WTC11 (cell line): ENCODE measurements at regions not wholly inside any gene's neighbourhood (a gene's known extent, or its start where the extent isn't known, plus 50 kb on each side); places are given as distances from the start of the nearest gene placed in this dataset.

Source experiments
- ATAC-seq: fragments of 200-7000 bp; cut with Tn5 transposase; 2 replicates; pipeline ENCODE4 v1.10.0; 2021; ENCODE audit warnings: mild to moderate bottlenecking, moderate library complexity
- CTCF ChIA-PET: fragments of 300-600 bp; sonication (Branson Sonifier 250); formaldehyde crosslinking; loops from one replicate; lab custom pipeline; 2021; ENCODE audit warnings: antibody characterized with exemption; lab: Charles Lee
- POLR2A ChIA-PET: fragments of 350-600 bp; sonication (Branson Sonifier 250); formaldehyde crosslinking; loops from one replicate; lab custom pipeline; 2021; ENCODE audit warnings: antibody characterized with exemption; lab: Charles Lee
- DNase-seq: peaks from one replicate; pipeline ENCODE4 v3.0.0; 2021; ENCODE audit warnings: low spot score
- H3K27ac Mint-ChIP-seq: 2 replicates; pipeline ENCODE4 v1.8.0; 2021; ENCODE audit warnings: mixed read lengths
- H3K27me3 Mint-ChIP-seq: 2 replicates; pipeline ENCODE4 v1.8.0; 2021; ENCODE audit warnings: low read depth, mild to moderate bottlenecking, moderate library complexity, mixed read lengths
- H3K36me3 Mint-ChIP-seq: 2 replicates; pipeline ENCODE4 v1.8.0; 2021; ENCODE audit warnings: mixed read lengths
- H3K4me1 Mint-ChIP-seq: 2 replicates; pipeline ENCODE4 v1.8.0; 2022; ENCODE audit warnings: mixed read lengths
- H3K4me3 Mint-ChIP-seq: 2 replicates; pipeline ENCODE4 v1.8.0; 2021; ENCODE audit warnings: mild to moderate bottlenecking, moderate library complexity, mixed read lengths
- H3K9me3 Mint-ChIP-seq: 2 replicates; pipeline ENCODE4 v1.8.0; 2021; ENCODE audit warnings: mixed read lengths
- CREM ChIP-seq: sonication (generic); formaldehyde crosslinking; IDR thresholded peaks from 2 replicates; pipeline ENCODE4 v1.8.1; 2022; ENCODE audit warnings: mild to moderate bottlenecking, missing genetic modification reagents, moderate library complexity
- FOXP1 ChIP-seq: sonication (generic); formaldehyde crosslinking; IDR thresholded peaks from 2 replicates; pipeline ENCODE4 v1.8.0; 2022; ENCODE audit warnings: missing genetic modification reagents, mild to moderate bottlenecking, moderate library complexity, borderline replicate concordance
- GABPB1 ChIP-seq: sonication (generic); formaldehyde crosslinking; IDR thresholded peaks from 2 replicates; pipeline ENCODE4 v1.8.1; 2023; ENCODE audit warnings: mild to moderate bottlenecking, missing genetic modification reagents
- JUN ChIP-seq: sonication (generic); formaldehyde crosslinking; IDR thresholded peaks from 2 replicates; pipeline ENCODE4 v1.8.0; 2023; ENCODE audit warnings: mild to moderate bottlenecking, missing genetic modification reagents
- KAT7 ChIP-seq: sonication (generic); formaldehyde crosslinking; IDR thresholded peaks from 2 replicates; pipeline ENCODE4 v1.8.1; 2023; ENCODE audit warnings: missing genetic modification reagents, mild to moderate bottlenecking, borderline replicate concordance
- MXD4 ChIP-seq: fragments of 250-450 bp; sonication (Bioruptor Pico); IDR thresholded peaks from 2 replicates; pipeline ENCODE4 v1.8.0; 2021; ENCODE audit warnings: mild to moderate bottlenecking, moderate library complexity, borderline replicate concordance
- MYBL2 ChIP-seq: sonication (generic); formaldehyde crosslinking; IDR thresholded peaks from 2 replicates; pipeline ENCODE4 v1.8.1; 2023; ENCODE audit warnings: mild to moderate bottlenecking, moderate library complexity, missing genetic modification reagents
- SMAD4 ChIP-seq: sonication (generic); formaldehyde crosslinking; IDR thresholded peaks from 2 replicates; pipeline ENCODE4 v1.8.0; 2022; ENCODE audit warnings: mild to moderate bottlenecking, missing genetic modification reagents
- TF ChIP-seq, protein P1 (sequence below): fragments of 250-450 bp; sonication (Bioruptor Pico); IDR thresholded peaks from 2 replicates; pipeline ENCODE4 v1.9.0; 2021; ENCODE audit warnings: mild to moderate bottlenecking
- TF ChIP-seq, protein P2 (sequence below): sonication (generic); formaldehyde crosslinking; IDR thresholded peaks from 2 replicates; pipeline ENCODE4 v1.8.1; 2022; ENCODE audit warnings: missing genetic modification reagents, borderline replicate concordance
- TF ChIP-seq, protein P3 (sequence below): sonication (generic); formaldehyde crosslinking; IDR thresholded peaks from 2 replicates; pipeline ENCODE4 v1.8.1; 2022; ENCODE audit warnings: low read depth, mild to moderate bottlenecking, moderate library complexity, missing genetic modification reagents, borderline replicate concordance
- TF ChIP-seq, protein P4 (sequence below): fragments of 250-450 bp; sonication (Bioruptor Pico); IDR thresholded peaks from 2 replicates; pipeline ENCODE4 v1.9.0; 2021; ENCODE audit warnings: moderate library complexity, mild to moderate bottlenecking, inconsistent platforms, borderline replicate concordance
- TF ChIP-seq, protein P5 (sequence below): sonication (generic); formaldehyde crosslinking; IDR thresholded peaks from 2 replicates; pipeline ENCODE4 v1.8.0; 2022; ENCODE audit warnings: mild to moderate bottlenecking, missing genetic modification reagents
- TF ChIP-seq, protein P6 (sequence below): fragments of 250-450 bp; sonication (Bioruptor Pico); conservative IDR thresholded peaks from 2 replicates; pipeline ENCODE4 v1.9.0; 2021; ENCODE audit warnings: mild to moderate bottlenecking
- TF ChIP-seq, protein P7 (sequence below): fragments of 200-600 bp; IDR thresholded peaks from 2 replicates; pipeline ENCODE4 v1.8.0; 2022; ENCODE audit warnings: antibody characterized with exemption
- TF ChIP-seq, protein P8 (sequence below): sonication (generic); formaldehyde crosslinking; IDR thresholded peaks from 2 replicates; pipeline ENCODE4 v1.8.1; 2023; ENCODE audit warnings: mild to moderate bottlenecking, moderate library complexity, missing genetic modification reagents
- TF ChIP-seq, protein P9 (sequence below): sonication (generic); formaldehyde crosslinking; IDR thresholded peaks from 2 replicates; pipeline ENCODE4 v1.8.1; 2022; ENCODE audit warnings: low read depth, missing genetic modification reagents, borderline replicate concordance

DNA sequence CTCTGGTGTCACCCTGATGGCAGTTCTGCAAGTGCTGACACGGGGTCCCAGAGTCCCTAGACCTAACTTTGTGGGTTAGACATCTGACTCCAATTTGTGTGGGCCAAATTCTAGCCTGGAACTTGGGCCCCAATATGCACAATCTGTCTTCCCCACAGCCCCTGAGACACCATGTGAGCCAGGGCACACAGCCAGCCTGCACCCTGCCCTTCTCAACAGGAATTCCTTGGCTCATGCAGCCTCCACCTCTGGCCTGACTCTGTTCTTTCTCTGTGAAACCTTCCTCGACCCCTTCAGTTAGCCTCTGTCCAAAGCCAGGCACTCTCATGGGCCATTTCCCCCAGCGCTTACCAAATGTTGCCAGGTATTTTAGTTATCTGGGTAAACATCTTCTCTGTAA is 59.1 kb upstream of the POU2AF1 start:
- ChIA-PET POLR2A (no interaction called here), CTCF (interaction anchor here (1.0 to 3.6 kb wide), 4 partner anchors 9 to 17 kb away, joined by 5 to 25 read pairs (median 18); no protein-coding TSS in a partner anchor)
- DNase-seq: no peak
- ATAC-seq: no peak
- Mint-ChIP-seq H3K9me3 (no peaks in the 10 kb centered on the region), H3K36me3 (no peaks in the 10 kb centered on the region), H3K4me3 (no peak overlapping the region), H3K27ac (no peak overlapping the region), H3K27me3 (no peaks in the 10 kb centered on the region; the same call in 1 of the 2 replicates), H3K4me1 (peaks cover 26% of the 10 kb centered on the region)
- TF ChIP-seq, protein P1, sequence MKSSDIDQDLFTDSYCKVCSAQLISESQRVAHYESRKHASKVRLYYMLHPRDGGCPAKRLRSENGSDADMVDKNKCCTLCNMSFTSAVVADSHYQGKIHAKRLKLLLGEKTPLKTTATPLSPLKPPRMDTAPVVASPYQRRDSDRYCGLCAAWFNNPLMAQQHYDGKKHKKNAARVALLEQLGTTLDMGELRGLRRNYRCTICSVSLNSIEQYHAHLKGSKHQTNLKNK (CRISPR knock-in tag): no peak
- no peak for TF ChIP-seq FOXP1 (CRISPR knock-in tag)
- TF ChIP-seq, protein P2, sequence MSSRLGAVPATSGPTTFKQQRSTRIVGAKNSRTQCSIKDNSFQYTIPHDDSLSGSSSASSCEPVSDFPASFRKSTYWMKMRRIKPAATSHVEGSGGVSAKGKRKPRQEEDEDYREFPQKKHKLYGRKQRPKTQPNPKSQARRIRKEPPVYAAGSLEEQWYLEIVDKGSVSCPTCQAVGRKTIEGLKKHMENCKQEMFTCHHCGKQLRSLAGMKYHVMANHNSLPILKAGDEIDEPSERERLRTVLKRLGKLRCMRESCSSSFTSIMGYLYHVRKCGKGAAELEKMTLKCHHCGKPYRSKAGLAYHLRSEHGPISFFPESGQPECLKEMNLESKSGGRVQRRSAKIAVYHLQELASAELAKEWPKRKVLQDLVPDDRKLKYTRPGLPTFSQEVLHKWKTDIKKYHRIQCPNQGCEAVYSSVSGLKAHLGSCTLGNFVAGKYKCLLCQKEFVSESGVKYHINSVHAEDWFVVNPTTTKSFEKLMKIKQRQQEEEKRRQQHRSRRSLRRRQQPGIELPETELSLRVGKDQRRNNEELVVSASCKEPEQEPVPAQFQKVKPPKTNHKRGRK (CRISPR knock-in tag): no peak
- no peak for TF ChIP-seq CREM
- TF ChIP-seq MYBL2 (CRISPR knock-in tag): no peak

DNA sequence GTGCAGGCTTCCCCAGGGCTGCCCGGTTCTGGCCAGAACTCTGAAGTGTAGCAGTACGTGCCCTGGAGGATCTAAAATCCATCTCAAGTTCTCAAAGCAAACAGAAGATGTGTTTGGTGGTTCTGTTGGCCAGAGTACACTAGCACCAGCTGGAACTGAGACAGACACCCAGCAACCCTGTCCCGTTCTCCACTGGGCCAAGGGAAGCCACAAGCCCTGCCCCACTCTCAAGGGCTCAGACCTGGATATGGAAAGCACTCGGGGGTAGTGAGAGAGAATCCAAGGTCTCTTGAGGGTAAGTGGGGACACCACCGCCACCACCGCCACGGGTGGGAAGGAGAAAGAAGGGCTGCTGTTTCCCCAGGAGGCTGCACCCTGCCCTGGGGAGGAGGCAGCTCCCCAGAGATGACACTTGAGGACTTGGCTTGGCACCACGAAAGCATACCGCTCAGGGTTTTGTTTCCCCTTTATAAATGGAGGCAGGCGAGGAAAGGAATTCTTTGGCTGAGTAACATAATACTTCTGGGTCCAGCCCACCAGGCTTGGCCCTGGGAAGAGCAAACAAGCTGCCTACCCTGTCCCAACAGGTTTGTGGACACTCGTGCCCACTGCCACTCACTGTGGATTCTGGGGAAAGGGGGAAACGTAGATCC is 56.1 kb upstream of the POU2AF1 start:
- H3K4me3 Mint-ChIP-seq: no peak overlapping the region
- H3K27ac Mint-ChIP-seq: no peak overlapping the region
- ATAC-seq: no peak
- TF ChIP-seq, protein P3, sequence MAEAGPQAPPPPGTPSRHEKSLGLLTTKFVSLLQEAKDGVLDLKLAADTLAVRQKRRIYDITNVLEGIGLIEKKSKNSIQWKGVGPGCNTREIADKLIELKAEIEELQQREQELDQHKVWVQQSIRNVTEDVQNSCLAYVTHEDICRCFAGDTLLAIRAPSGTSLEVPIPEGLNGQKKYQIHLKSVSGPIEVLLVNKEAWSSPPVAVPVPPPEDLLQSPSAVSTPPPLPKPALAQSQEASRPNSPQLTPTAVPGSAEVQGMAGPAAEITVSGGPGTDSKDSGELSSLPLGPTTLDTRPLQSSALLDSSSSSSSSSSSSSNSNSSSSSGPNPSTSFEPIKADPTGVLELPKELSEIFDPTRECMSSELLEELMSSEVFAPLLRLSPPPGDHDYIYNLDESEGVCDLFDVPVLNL: no peak
- TF ChIP-seq, protein P4, sequence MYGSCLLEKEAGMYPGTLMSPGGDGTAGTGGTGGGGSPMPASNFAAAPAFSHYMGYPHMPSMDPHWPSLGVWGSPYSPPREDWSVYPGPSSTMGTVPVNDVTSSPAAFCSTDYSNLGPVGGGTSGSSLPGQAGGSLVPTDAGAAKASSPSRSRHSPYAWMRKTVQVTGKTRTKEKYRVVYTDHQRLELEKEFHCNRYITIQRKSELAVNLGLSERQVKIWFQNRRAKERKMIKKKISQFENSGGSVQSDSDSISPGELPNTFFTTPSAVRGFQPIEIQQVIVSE (CRISPR knock-in tag): no peak
- no peak for TF ChIP-seq JUN (CRISPR knock-in tag)
- no peak for TF ChIP-seq SMAD4 (CRISPR knock-in tag)
- TF ChIP-seq, protein P5, sequence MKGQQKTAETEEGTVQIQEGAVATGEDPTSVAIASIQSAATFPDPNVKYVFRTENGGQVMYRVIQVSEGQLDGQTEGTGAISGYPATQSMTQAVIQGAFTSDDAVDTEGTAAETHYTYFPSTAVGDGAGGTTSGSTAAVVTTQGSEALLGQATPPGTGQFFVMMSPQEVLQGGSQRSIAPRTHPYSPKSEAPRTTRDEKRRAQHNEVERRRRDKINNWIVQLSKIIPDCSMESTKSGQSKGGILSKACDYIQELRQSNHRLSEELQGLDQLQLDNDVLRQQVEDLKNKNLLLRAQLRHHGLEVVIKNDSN (CRISPR knock-in tag): no peak
- POLR2A ChIA-PET: no interaction called here
- CTCF ChIA-PET: interaction anchor here (1.0 to 3.6 kb wide), 3 partner anchors 11 to 20 kb away, joined by 3 to 13 read pairs (median 6); no protein-coding TSS in a partner anchor
- H3K36me3 Mint-ChIP-seq: no peaks in the 10 kb centered on the region
- peaks cover 35% of the 10 kb centered on the region for H3K4me1 Mint-ChIP-seq
- no peak for DNase-seq
- no peaks in the 10 kb centered on the region; the same call in 1 of the 2 replicates for H3K27me3 Mint-ChIP-seq
- H3K9me3 Mint-ChIP-seq: no peaks in the 10 kb centered on the region

DNA sequence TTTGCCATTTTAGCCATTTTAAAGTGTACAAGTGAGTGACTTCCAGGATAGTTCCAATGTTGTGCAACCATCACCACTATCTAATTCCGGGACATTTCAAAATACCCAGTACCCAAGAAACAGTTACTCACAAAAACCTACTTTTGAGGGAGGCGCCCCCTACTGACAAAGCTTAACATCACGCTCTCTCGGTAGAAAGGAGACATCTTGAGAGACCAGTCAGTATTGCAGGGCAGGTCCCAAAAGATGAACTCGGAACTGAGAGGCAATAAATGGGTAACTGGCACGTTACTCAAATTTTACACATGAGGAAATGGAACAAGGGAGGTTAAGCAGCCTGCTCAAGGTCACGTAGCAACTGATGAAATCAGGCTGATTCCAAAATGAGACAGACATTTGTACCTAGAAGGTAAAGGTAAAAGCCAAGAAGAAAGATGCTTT is 50.0 kb upstream of the POU2AF1 start:
- ATAC-seq (peak; percentile 77), DNase-seq (peak; percentile 75)

More for the DNA sequence above, 50.0 kb upstream of the POU2AF1 start:
- CTCF ChIA-PET: interaction anchor here (0.9 to 2.5 kb wide), 27 partner anchors 9 to 966 kb away, joined by 3 to 26 read pairs (median 5); partner anchors contain the start of genes POU2AF1 and POU2AF3
- H3K27me3 Mint-ChIP-seq: no peaks in the 10 kb centered on the region
- no peak overlapping the region for H3K27ac Mint-ChIP-seq
- POLR2A ChIA-PET: no interaction called here
- no peaks in the 10 kb centered on the region for H3K36me3 Mint-ChIP-seq
- H3K4me1 Mint-ChIP-seq: peaks cover 20% of the 10 kb centered on the region
- TF ChIP-seq KAT7 (CRISPR knock-in tag) (no peak), GABPB1 (CRISPR knock-in tag) (0 out of 2 replicates have a peak, but pooled peaks have one; percentile 34), MXD4 (CRISPR knock-in tag) (no peak), JUN (CRISPR knock-in tag) (no peak)
- TF ChIP-seq, protein P6, sequence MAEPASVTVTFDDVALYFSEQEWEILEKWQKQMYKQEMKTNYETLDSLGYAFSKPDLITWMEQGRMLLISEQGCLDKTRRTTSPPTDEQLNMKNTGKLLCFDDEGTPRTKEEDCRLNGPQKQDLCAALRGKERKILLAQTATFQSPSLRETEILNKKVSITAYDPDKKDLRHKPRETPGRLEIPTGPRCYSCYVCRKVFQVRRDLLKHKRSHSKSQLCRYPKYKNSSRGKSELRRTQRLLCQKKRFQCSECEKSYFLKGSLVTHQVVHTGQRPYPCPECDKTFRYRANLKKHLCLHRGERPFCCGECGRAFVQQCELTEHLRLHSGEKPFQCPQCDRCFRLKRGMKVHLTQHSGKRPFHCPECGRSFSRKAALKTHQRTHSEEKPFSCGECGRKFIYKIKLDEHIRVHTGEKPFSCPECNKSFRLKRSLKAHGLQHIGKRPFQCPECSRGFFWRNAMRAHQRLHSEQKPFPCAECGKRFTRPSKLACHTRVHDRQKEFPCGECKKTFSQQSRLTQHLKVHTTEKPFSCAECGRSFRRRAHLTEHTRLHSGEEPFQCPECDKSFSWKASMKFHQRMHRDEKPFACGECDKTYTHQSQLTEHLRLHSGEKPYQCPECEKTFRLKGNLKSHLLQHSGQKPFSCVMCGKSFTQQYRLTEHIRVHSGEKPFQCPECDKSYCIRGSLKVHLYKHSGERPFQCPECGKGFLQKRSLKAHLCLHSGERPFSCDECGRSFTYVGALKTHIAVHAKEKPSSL (CRISPR knock-in tag): no peak
- TF ChIP-seq, protein P7, sequence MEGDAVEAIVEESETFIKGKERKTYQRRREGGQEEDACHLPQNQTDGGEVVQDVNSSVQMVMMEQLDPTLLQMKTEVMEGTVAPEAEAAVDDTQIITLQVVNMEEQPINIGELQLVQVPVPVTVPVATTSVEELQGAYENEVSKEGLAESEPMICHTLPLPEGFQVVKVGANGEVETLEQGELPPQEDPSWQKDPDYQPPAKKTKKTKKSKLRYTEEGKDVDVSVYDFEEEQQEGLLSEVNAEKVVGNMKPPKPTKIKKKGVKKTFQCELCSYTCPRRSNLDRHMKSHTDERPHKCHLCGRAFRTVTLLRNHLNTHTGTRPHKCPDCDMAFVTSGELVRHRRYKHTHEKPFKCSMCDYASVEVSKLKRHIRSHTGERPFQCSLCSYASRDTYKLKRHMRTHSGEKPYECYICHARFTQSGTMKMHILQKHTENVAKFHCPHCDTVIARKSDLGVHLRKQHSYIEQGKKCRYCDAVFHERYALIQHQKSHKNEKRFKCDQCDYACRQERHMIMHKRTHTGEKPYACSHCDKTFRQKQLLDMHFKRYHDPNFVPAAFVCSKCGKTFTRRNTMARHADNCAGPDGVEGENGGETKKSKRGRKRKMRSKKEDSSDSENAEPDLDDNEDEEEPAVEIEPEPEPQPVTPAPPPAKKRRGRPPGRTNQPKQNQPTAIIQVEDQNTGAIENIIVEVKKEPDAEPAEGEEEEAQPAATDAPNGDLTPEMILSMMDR: peak; percentile 77
- TF ChIP-seq, protein P8, sequence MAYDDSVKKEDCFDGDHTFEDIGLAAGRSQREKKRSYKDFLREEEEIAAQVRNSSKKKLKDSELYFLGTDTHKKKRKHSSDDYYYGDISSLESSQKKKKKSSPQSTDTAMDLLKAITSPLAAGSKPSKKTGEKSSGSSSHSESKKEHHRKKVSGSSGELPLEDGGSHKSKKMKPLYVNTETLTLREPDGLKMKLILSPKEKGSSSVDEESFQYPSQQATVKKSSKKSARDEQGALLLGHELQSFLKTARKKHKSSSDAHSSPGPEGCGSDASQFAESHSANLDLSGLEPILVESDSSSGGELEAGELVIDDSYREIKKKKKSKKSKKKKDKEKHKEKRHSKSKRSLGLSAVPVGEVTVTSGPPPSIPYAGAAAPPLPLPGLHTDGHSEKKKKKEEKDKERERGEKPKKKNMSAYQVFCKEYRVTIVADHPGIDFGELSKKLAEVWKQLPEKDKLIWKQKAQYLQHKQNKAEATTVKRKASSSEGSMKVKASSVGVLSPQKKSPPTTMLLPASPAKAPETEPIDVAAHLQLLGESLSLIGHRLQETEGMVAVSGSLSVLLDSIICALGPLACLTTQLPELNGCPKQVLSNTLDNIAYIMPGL: no peak
- TF ChIP-seq, protein P9, sequence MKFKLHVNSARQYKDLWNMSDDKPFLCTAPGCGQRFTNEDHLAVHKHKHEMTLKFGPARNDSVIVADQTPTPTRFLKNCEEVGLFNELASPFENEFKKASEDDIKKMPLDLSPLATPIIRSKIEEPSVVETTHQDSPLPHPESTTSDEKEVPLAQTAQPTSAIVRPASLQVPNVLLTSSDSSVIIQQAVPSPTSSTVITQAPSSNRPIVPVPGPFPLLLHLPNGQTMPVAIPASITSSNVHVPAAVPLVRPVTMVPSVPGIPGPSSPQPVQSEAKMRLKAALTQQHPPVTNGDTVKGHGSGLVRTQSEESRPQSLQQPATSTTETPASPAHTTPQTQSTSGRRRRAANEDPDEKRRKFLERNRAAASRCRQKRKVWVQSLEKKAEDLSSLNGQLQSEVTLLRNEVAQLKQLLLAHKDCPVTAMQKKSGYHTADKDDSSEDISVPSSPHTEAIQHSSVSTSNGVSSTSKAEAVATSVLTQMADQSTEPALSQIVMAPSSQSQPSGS (CRISPR knock-in tag): no peak
- no peaks in the 10 kb centered on the region for H3K9me3 Mint-ChIP-seq
- H3K4me3 Mint-ChIP-seq: no peak overlapping the region
